HG03039 (cell line): ENCODE measurements at regions not wholly inside any gene's neighbourhood (a gene's known extent, or its start where the extent isn't known, plus 50 kb on each side); places are given as distances from the start of the nearest gene placed in this dataset.
"Not testable (repeated sequence)": the region's sequence is repeated elsewhere in the genome, so short reads cannot be mapped to it uniquely, and the experiment has no call there.

Experiments used
- ATAC-seq: cut with Tn5 transposase; IDR thresholded peaks from one replicate; pipeline ENCODE4 v1.9.1; 2021; ENCODE audit warnings: mild to moderate bottlenecking, moderate library complexity; ENCODE audit not compliant: unreplicated experiment

GRCh38 chr5:125612181-125612721 is 811.0 kb upstream of the GRAMD2B start:
- no peak for ATAC-seq

GRCh38 chr5:125612776-125613175 is 810.4 kb upstream of the GRAMD2B start:
- no peak for ATAC-seq

DNA sequence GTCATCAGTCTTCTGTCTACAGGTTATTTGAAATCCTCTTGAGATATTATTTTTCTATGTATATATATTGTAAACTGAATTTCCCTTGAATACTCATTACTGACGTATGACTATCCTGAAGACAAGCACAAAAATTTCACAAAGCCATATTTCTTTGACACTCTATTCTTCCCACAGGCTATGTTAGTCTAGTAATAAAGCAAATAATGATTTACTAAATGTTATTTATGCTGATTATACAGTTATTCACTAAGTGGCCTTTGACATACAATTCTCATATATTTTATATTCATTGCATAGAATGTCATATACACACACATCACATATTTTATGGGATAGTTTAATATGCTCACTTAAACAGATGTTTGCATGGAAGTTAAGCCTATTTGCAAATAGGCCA is 793.0 kb upstream of the GRAMD2B start:
- no peak for ATAC-seq

- no peak for ATAC-seq
These were observed 789.7 kb upstream of the GRAMD2B start for GRCh38 chr5:125633523-125633922.

DNA sequence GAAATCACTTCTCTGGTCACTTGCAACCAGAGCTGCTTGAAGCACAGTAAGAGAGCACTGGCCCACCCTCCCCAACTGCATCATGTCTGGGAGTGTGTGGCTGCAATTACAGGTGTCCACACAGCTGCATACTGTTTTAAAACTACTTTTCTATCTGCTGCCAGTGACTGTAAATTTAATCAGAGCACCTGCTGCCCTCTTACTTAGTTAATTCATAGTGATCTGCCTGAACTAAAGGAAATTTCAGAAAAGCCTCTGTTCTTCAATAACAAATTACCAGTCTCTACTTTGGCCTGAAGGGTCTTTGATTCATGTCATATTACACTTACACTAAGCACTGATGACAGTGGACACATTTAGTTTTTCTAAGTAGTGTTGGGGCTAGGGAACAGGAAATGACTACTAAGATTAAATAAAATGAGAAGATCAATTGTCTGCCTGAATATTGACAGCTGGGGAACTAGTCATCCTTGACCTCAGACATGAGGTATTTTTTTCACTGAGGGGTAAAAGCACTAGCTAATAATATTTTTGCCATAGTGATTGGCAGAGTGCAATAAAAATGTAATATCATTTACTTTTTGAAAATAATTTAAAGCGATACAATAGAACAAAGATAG is 788.9 kb upstream of the GRAMD2B start:
- ATAC-seq = no peak

- ATAC-seq = no peak
These were observed 783.4 kb upstream of the GRAMD2B start for GRCh38 chr5:125639858-125640257.

DNA sequence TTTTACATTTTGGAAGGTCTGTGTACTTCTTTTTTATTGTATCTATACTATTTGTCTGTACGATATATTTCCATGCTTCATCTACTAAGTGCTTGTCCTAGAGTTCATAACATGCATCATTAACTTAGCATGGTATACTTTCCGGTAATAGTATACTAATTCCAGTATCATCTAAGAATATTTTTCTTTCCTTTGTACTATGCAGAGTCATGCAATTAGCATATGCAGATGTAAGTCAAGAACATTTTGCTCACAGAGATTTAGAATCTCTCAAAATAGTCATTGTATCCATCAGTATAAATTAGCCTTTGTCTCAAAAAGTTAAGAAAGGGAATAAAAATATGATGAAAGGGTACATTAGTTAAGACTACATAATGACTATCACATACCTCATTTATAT is 770.4 kb upstream of the GRAMD2B start:
- ATAC-seq = no peak

DNA sequence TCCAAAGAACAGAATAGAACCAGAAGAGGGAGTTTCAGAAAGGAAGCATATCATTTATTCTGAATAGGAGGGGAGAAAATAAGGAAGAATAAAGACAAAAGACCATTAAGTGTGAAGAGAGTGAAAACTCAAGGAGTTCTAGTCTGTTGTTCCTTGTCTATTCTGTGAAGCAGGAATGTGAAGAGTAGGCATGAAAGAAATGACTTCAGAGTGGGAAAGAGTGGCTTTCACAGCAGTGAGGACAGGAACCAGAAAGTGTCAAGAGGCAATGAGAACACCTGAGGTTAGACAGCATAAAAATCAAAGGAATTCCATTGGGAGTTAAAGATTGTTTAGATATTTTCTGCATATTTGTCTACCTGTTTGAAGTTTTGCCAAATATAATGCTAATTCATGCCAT is 768.8 kb upstream of the GRAMD2B start:
- no peak for ATAC-seq

DNA sequence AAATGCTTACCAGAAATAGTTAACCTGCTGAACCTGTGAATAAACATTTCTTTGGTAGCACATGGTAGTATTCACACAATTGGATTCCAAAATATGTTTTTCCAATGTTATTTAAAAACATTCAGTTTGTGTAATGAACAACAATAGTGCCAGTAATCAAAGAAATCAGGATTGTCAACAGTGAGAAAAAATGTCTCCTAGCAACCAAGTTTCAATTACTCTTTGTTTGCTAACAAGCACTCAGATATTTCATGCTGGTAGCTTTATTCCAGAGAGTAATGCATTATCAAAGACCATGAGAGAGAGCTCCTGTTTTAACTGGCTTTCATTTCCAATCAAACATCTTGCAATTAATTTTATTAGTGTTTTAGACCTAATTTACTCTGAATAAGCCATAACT is 768.1 kb upstream of the GRAMD2B start:
- no peak for ATAC-seq

- ATAC-seq = no peak
These were observed 765.3 kb upstream of the GRAMD2B start for GRCh38 chr5:125657936-125658335.

GRCh38 chr5:125659316-125660023 is 763.7 kb upstream of the GRAMD2B start:
- ATAC-seq = no peak

GRCh38 chr5:125660231-125660895 is 762.8 kb upstream of the GRAMD2B start:
- ATAC-seq = no peak

GRCh38 chr5:125661584-125661983 is 761.6 kb upstream of the GRAMD2B start:
- no peak for ATAC-seq

DNA sequence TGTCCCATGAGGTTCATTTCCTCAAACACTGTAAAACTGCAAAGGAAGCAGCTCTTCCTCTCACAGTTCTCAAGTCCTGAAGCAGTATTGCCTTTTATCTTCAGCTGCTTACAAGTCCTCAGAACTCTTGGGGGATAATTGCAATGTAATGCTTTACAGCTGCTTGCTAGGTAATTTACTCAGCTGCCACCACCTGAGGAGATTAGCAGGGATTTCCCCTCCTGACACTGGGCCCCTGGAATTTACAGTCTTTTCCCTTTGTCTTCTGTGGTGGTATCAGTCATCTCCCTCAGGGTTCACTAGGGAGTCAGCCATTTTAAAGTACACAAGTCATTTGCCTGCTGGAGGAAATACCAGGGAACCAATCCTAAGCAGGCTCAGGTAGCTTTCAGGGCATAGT is 754.3 kb upstream of the GRAMD2B start:
- ATAC-seq = no peak

DNA sequence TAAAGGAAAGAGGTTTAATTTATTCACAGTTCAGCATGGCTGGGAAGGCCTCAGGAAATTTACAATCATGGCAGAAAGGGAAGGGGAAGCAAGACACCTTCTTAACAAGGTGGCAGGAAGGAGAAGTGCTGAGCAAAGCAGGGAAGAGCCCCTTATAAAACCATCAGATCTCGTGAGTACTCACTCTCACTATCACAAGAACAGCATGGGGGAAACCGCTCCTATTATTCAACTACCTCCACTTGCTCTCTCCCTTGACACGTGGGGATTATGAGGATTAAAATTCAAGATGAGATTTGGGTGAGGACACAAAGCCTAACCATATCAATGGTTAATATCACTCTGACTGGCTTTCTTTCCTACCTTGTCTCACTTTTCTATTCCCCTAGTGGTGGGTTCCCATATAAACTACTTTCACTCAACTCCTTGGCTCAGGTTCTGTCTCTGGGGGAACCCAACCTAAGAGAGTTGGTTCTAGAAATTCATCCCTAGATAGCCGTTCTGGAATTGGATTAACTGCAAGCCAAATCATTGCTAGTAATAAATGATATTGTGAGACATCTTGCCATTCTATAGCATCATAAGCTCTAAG is 749.8 kb upstream of the GRAMD2B start:
- ATAC-seq = no peak

DNA sequence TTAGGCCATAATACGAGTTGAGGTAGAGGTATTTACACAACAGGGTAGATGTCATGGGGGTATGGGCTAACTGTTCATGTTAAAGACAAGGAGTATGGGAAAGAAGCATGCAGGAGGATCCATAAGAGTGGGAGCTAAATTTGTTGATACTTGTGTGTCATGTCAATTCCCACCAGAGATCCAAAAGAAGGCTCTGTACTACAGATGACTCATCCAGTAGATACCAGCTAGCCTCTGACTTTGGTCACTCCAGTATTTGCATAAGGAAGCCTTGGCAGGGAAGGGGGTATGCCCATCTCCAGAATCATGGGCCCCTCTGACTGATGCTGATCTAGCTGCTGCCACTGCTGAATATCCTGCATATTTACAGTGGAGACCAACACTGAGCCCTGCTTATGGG is 743.7 kb upstream of the GRAMD2B start:
- ATAC-seq = no peak

- ATAC-seq = no peak
These were observed 739.5 kb upstream of the GRAMD2B start for GRCh38 chr5:125683669-125684068.

DNA sequence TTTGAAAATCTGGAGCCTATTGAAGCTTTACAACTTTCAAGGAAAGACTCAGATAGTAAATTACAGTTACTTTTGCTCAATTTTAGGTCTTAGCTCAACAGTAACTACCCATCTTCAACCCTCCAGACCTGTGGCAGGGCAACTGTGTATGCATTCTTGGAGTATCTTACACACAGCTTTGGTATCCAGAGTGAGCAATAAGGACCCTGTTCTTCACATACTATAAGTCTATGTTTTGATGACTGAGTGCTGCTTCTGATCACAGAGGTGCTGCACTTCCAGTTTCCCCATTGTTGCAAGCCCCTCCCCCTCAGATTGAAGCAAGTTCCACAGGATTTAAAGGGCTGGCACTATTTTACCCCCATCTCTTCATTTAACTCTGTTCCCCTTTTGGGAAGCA is 737.4 kb upstream of the GRAMD2B start:
- no peak for ATAC-seq

- not testable (repeated sequence) for ATAC-seq
These were observed 731.3 kb upstream of the GRAMD2B start for GRCh38 chr5:125691738-125692530.

DNA sequence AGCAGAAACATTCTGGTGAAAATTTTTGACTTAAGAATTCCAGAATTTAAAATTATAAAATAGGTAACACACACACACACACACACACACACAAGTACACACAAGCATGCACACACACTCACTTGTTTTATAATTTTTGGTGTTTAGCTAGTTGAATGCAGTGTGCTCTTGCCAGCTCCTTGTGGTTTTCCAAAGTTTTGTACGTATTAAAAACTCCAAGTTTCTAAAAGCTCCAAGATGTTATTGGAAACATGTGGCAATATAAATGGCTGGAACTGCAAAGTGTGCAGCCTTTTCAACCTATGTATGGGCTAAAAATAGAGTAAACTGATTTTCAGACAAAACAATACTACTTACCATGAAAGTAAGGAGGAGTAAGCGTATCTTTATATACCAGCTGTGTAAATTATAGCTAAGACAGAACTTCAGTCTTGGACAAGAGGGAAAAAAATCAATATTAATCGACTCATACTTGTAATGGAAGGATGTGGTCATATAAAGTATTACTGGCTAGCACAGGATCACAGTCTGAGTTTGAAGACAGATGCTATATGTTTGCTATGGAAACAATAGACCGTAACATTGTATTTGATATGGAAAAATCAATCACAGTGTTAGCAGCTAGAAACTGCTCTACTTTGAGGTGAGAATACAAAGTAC is 727.1 kb upstream of the GRAMD2B start:
- ATAC-seq = no peak
